ENCODE measurements at regions not wholly inside any gene's neighbourhood (a gene's known extent, or its start where the extent isn't known, plus 50 kb on each side); places are given as distances from the start of the nearest gene placed in this dataset.
A peak's percentile ranks its signal among the peaks of the same experiment; 100 is the strongest.
"Not testable (repeated sequence)": the region's sequence is repeated elsewhere in the genome, so short reads cannot be mapped to it uniquely, and the experiment has no call there.

DNA sequence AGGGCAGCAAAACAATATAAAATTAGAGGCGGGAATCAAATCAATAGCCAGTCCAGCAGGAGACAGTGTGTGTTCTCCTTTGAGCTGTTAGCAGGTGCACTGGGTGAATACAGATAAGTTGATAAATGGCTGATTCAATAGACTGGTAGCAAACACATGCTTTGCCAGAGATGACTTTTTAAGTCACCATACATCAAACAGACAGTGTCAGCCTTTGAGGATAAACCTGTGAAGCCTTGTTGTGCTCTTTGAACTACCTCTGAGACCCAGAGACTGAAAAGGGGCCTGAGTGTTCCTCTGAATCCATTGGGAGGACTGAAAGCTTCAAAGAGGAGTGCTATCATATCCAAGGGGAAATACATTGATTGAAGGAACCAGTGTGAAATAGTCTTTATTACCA lies 301.9 kb downstream of the RASEF start:
- H3K27ac Mint-ChIP-seq = no peak overlapping the region
- ATAC-seq (no peak), DNase-seq (no peak)
- no peaks in the 10 kb centered on the region for H3K27me3 Mint-ChIP-seq
- H3K4me3 Mint-ChIP-seq = no peak overlapping the region
- no peaks in the 10 kb centered on the region for H3K9me3 Mint-ChIP-seq
- no peaks in the 10 kb centered on the region for H3K4me1 Mint-ChIP-seq

GRCh38 chr9:82761956-82762355 lies 301.0 kb downstream of the RASEF start:
- Mint-ChIP-seq H3K9me3 (peaks cover 0 to 3% of the 10 kb centered on the region in 2 donors), H3K27me3 (no peaks in the 10 kb centered on the region), H3K4me3 (no peak overlapping the region), H3K27ac (no peak overlapping the region), H3K4me1 (no peaks in the 10 kb centered on the region)
- DNase-seq = no peak
- no peak for ATAC-seq

GRCh38 chr9:82763656-82764055 lies 299.3 kb downstream of the RASEF start:
- Mint-ChIP-seq H3K27me3 (no peaks in the 10 kb centered on the region), H3K4me1 (no peaks in the 10 kb centered on the region), H3K27ac (no peak overlapping the region), H3K9me3 (peaks cover 3 to 8% of the 10 kb centered on the region in 2 donors), H3K4me3 (no peak overlapping the region)
- no peak for ATAC-seq
- no peak for DNase-seq

- no peak for ATAC-seq
- Mint-ChIP-seq H3K27me3 (no peaks in the 10 kb centered on the region), H3K4me1 (no peaks in the 10 kb centered on the region), H3K4me3 (no peak overlapping the region), H3K27ac (no peak overlapping the region), H3K9me3 (peaks cover 7 to 10% of the 10 kb centered on the region in 2 donors)
- no peak for DNase-seq
Observed at GRCh38 chr9:82764061-82764668, 298.8 kb downstream of the RASEF start.

DNA sequence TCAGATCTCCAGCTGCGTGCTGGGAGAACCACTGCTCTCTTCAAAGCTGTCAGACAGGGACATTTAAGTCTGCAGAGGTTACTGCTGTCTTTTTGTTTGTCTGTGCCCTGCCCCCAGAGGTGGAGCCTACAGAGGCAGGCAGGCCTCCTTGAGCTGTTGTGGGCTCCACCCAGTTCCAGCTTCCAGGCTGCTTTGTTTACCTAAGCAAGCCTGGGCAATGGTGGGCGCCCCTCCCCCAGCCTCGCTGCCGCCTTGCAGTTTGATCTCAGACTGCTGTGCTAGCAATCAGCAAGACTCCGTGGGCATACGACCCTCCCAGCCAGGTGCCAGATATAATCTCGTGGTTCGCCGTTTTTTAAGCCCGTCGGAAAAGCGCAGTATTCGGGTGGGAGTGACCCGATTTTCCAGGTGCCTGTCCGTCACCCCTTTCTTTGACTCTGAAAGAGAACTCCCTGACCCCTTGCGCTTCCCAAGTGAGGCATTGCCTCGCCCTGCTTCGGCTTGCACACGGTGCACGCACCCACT lies 288.2 kb downstream of the RASEF start:
- H3K4me1 Mint-ChIP-seq, H3K27ac Mint-ChIP-seq, H3K27me3 Mint-ChIP-seq, ATAC-seq, H3K4me3 Mint-ChIP-seq, H3K9me3 Mint-ChIP-seq, DNase-seq: not testable (repeated sequence)

DNA sequence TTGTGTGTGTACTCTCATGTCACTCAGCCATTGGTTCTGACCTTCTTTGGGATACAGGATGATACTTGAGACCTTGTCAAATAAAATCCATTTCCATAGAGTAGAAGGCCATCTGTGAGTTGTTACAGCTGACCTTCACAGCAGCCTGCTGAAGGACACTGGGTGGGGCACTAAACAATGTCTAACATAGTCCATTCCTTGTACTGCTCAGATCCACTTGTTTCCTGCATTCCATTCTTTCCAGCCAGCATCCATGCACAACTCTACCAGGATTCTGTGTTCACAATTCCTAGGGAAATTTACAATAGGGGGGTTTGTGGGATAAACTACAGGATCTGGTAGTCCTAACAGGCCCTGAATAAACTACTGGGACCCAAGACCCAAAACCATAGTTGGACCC lies 286.4 kb downstream of the RASEF start:
- no peaks in the 10 kb centered on the region for H3K9me3 Mint-ChIP-seq
- H3K27ac Mint-ChIP-seq = no peak overlapping the region
- no peaks in the 10 kb centered on the region for H3K4me1 Mint-ChIP-seq
- H3K4me3 Mint-ChIP-seq = no peak overlapping the region
- no peak for ATAC-seq
- DNase-seq = no peak
- no peaks in the 10 kb centered on the region for H3K27me3 Mint-ChIP-seq

GRCh38 chr9:82777366-82777765 lies 285.6 kb downstream of the RASEF start:
- H3K27me3 Mint-ChIP-seq = no peaks in the 10 kb centered on the region

GRCh38 chr9:82778923-82779322 lies 284.0 kb downstream of the RASEF start:
- Mint-ChIP-seq H3K27ac (peak overlapping the region in 1 of 2 donors; percentile 52), H3K9me3 (peaks cover 0 to 11% of the 10 kb centered on the region in 2 donors)
- not testable (repeated sequence) for ATAC-seq, H3K4me1 Mint-ChIP-seq, DNase-seq, H3K4me3 Mint-ChIP-seq, H3K27me3 Mint-ChIP-seq

More at GRCh38 chr9:82777366-82777765, 285.6 kb downstream of the RASEF start:
- no peak for DNase-seq
- no peak overlapping the region for H3K27ac Mint-ChIP-seq
- H3K4me1 Mint-ChIP-seq = no peaks in the 10 kb centered on the region
- no peak overlapping the region for H3K4me3 Mint-ChIP-seq
- peaks cover 0 to 6% of the 10 kb centered on the region in 2 donors for H3K9me3 Mint-ChIP-seq
- no peak for ATAC-seq

GRCh38 chr9:82780017-82780416 lies 282.9 kb downstream of the RASEF start:
- H3K4me1 Mint-ChIP-seq = no peaks in the 10 kb centered on the region

GRCh38 chr9:82781921-82782392 lies 281.0 kb downstream of the RASEF start:
- no peak overlapping the region for H3K4me3 Mint-ChIP-seq
- no peaks in the 10 kb centered on the region for H3K4me1 Mint-ChIP-seq
- peaks cover 0 to 18% of the 10 kb centered on the region in 2 donors for H3K9me3 Mint-ChIP-seq
- H3K27ac Mint-ChIP-seq = no peak overlapping the region
- ATAC-seq (no peak), DNase-seq (no peak)
- H3K27me3 Mint-ChIP-seq = no peaks in the 10 kb centered on the region

More at GRCh38 chr9:82780017-82780416, 282.9 kb downstream of the RASEF start:
- Mint-ChIP-seq H3K9me3 (peaks cover 0 to 17% of the 10 kb centered on the region in 2 donors), H3K4me3 (no peak overlapping the region), H3K27me3 (no peaks in the 10 kb centered on the region), H3K27ac (no peak overlapping the region)
- ATAC-seq (no peak), DNase-seq (no peak)

DNA sequence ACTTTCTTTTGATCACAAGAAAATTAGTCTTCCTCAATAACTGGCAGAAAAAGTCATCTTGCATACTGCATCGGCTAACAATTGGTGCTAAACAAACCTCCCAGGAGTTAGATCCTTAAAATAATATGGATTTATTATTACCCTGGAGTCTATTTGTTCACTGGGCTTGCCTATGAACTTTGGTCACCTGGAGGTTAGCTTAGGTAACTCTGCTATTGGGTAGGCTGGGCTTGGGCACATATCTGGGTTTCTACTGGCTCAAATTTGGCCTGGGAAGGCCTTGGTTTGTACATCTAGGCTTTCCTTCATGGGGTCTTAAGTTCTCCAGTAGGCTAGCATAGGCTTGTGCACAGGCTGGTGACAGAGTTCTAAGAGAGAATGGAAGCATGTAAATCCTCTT lies 279.9 kb downstream of the RASEF start:
- Mint-ChIP-seq H3K4me3 (no peak overlapping the region), H3K27ac (no peak overlapping the region), H3K27me3 (no peaks in the 10 kb centered on the region), H3K9me3 (peaks cover 0 to 18% of the 10 kb centered on the region in 2 donors), H3K4me1 (no peaks in the 10 kb centered on the region)
- ATAC-seq (no peak), DNase-seq (no peak)

DNA sequence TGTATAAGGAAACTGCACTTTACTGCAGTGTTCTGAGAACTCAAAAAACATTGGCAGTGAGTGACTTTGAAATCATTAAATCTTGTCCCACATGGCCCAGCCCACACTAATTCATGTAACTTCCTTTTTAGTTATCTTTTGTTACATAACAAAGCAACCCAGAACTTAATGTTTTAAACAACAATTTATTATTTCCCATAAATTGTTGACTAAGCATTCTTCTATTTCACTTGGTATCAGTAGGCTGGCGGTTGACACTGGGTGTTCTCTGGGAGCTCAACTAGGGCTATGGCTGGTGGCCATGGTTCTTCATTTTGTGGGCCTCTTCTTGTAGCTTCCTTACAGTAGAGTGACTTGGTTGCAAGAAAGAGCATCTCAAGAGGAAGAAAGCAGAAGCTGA lies 278.4 kb downstream of the RASEF start:
- no peak overlapping the region for H3K27ac Mint-ChIP-seq
- no peaks in the 10 kb centered on the region for H3K27me3 Mint-ChIP-seq
- no peak for DNase-seq
- no peaks in the 10 kb centered on the region for H3K4me1 Mint-ChIP-seq
- ATAC-seq = no peak
- H3K4me3 Mint-ChIP-seq = no peak overlapping the region
- peaks cover 0 to 18% of the 10 kb centered on the region in 2 donors for H3K9me3 Mint-ChIP-seq

GRCh38 chr9:82789155-82789824 lies 273.7 kb downstream of the RASEF start:
- peaks cover 0 to 7% of the 10 kb centered on the region in 2 donors for H3K9me3 Mint-ChIP-seq
- H3K4me1 Mint-ChIP-seq = no peaks in the 10 kb centered on the region
- no peak for DNase-seq
- H3K27me3 Mint-ChIP-seq = no peaks in the 10 kb centered on the region
- ATAC-seq = no peak
- H3K27ac Mint-ChIP-seq = no peak overlapping the region
- no peak overlapping the region for H3K4me3 Mint-ChIP-seq

DNA sequence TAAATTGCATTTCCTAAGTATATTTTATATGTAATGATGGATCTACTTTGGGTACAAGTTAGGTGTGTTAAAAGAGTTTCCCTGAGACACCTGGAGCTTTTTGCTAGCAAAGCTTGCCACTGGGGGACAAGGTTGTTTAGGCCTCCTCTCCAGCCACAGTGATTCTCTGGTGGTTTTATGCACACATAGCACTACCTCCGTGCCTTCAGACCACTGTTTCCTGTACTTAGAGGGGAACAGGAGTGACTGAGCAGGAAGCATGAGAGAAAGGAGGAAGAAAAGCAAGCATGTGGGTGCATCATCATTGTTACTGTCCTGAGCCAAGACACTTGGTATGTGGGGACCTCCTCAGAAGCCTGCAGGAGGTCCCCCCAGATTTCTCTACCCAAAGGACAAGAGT lies 272.1 kb downstream of the RASEF start:
- Mint-ChIP-seq H3K27ac (no peak overlapping the region), H3K27me3 (no peaks in the 10 kb centered on the region), H3K9me3 (no peaks in the 10 kb centered on the region), H3K4me3 (no peak overlapping the region), H3K4me1 (no peaks in the 10 kb centered on the region)
- DNase-seq = no peak
- peak; percentile 54 for ATAC-seq

GRCh38 chr9:82791692-82792091 lies 271.2 kb downstream of the RASEF start:
- Mint-ChIP-seq H3K27me3 (no peaks in the 10 kb centered on the region), H3K4me3 (no peak overlapping the region), H3K27ac (no peak overlapping the region), H3K4me1 (no peaks in the 10 kb centered on the region), H3K9me3 (no peaks in the 10 kb centered on the region)
- no peak for ATAC-seq
- no peak for DNase-seq

GRCh38 chr9:82797534-82797933 lies 265.4 kb downstream of the RASEF start:
- Mint-ChIP-seq H3K4me3 (no peak overlapping the region), H3K27ac (no peak overlapping the region), H3K9me3 (peaks cover 0 to 6% of the 10 kb centered on the region in 2 donors), H3K4me1 (no peaks in the 10 kb centered on the region), H3K27me3 (no peaks in the 10 kb centered on the region)
- no peak for ATAC-seq
- DNase-seq = no peak

All from stimulated activated naive CD8-positive, alpha-beta T cell treated with anti-CD3 and anti-CD28 coated beads, Interleukin-15, amount 100 ng/mL, for 72 hours (primary cell).